NOMO-1 treated with DMSO at 0.1 percent for 48 hours (cell line): ENCODE measurements at regions not wholly inside any gene's neighbourhood (a gene's known extent, or its start where the extent isn't known, plus 50 kb on each side); places are given as distances from the start of the nearest gene placed in this dataset.
A peak's percentile ranks its signal among the peaks of the same experiment; 100 is the strongest.

Experiments
- DNase-seq: peaks from one replicate; lab custom pipeline; 2025; ENCODE audit not compliant: unreplicated experiment; lab: John Stamatoyannopoulos, UW

DNA sequence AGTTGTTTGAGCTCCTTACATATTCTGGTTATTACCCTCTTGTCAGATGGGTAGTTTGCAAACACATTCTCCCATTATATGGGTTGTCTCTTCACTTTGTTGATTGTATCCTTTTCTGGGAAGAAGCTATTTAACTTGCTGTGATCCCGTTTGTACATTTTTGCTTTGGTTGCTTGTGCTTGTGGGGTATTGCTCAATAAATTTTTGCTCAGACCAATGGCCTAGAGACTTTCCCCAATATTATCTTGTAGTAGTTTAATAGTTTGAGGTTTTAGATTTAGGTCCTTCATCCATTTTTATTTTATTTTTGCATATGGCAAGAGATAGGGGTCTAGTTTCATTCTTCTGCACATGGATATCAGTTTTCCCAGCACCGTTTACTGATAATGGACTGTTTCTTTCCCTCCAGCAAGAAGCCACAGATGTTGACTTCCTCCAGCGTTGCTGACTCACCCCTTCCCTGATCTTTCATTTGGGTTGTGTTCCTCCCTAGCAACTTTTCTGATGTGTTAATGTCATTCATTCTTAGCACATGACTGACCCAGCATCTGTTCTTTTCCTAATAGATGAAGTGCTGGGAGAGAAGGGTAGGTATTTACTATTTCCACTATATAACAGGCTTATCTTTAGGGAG is 166.7 kb upstream of the SGO1 start:
- peak; percentile 40 for DNase-seq

DNA sequence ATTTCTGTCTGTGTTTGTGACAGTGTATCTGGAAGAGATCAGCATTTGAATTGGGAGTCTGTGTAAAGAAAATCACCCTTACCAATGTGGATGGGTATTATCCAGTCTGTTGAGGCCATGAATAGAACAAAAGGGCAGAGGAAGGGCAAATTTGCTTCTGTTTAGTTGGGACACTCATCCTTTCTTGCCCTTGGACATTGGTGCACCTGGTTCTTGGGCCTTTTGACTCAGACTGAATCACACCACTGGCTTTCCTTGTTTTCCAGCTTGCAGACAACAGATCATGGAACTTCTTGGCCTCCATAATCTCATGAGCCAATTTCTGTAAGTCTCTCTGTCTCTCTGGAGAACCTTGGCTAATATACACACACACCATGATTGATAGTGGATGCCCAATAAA is 164.4 kb upstream of the SGO1 start:
- no peak for DNase-seq

DNA sequence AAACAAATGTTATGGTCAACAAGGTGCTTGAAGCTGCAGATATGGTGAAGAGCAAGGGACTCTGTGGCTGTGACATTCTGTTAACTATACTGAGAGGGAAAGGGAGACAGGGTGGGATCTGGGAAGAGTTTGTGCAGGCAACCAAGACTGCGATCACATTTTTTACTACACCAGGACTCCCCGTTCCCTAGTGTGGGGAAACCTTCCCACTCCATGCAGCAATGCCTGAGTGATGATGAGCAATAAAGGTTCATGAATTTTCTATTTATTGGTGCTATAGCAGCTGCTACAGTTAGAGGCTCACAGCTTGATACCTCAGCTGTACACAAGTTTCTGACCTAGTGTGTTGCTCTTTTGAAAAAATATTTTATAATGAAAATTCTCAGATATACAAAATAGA is 160.9 kb upstream of the SGO1 start:
- DNase-seq = no peak

DNA sequence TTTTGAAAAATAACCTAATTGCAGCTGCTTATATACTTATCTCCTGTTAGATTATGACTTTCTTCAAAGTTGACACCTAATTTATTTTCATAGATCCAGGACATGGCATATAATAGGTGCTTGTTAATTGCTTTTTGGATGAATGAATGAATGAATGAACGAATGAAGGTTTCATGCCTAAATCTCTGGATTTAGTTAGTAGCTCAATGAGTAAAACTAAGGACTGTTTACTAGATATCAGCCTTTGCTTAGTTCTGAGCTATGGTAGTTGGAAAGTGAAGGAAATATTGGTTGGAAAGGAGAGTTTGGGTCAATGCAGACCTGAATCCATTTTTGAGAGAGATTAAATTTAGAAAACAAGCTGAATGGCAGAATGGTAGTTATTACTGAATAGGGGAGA is 160.4 kb upstream of the SGO1 start:
- no peak for DNase-seq

DNA sequence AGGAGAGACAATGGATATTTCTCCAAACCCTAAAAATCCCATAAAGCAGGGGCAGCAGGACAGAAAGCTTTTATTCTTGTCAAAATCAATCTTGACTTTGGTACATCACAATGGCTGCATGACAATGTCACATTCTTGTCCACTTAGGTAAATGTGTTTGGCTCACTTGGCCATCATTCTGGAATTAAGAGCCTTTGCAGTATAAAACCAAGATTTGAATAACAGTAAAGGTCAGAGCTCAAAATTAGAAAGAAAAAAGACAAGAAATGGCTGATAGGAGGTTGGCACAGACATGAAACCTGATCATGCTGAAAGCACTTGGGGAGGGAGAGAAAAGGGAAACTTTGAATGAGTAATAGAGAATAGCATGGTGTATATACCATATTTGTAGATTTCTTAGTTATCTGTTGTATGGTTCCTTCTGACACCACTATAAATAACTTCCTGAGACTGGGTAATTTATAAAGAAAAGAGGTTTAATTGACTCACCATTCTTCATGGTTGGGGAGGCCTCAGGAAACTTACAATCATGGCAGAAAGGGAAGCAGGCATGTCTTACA is 158.5 kb upstream of the SGO1 start:
- DNase-seq = no peak

DNA sequence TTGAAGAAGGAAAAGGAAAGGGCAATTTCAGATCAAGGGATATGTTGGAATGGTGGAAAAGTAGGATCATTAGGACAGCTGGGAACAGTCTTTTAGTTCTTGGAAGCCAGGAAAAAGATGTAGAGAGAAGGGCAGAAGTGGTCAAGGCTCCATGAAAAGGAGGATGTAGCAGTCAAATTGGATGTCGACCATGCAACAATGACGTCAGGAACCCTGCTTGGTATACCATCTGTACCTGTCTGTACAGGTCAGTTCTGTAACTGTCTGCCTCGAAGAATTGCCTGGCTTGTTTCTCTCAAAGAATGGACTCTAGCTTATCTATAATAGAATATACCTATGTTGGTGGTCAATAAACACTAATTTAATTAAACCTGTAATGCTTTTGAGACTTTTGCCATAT is 157.8 kb upstream of the SGO1 start:
- no peak for DNase-seq

DNA sequence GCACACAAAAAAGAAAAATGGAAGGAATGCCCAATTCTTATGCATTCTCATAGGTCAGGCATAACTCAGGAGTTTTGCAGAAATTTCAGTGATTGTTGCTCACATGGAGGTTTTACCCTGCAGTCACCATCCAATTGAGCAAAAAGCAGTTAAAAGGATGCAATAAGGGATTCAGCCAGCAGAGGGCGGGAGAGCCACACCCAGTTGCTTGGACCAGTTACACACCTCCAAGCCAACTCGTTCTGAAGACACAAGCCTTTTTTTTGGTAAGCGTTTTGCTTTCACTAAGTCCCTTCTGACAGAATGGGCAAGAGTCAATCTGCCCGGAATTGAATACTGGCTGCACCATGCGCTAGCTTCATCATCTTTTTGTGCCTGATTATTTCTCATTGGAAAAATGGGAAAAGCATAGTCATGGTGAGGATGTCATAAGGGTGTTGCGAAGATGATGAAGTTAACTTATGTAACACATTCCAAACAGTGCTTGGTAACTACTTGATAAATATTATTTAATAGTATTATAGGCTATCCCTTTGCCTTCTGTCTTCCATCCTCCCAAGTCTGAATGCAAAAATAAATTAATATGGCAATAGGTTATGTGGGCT is 154.4 kb upstream of the SGO1 start:
- DNase-seq = peak; percentile 74

DNA sequence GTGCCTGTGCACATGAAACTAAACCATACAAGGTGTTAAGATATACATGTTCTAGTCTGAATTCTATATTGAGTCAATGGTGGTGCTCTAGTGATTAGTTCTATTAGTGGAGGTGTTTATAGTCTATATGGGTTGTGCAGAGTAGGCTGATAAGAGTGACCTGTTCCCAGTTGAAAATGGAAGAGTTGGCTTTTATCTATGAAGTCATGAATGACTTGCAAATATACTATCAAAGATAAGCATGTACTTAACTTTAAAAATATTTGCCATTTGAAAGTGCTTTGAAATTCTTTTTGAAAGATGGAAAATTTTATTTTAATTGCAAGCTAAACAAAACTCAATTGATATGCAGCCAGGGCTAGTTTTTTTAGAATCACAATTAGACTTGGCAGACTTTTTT is 150.6 kb upstream of the SGO1 start:
- DNase-seq = no peak

DNA sequence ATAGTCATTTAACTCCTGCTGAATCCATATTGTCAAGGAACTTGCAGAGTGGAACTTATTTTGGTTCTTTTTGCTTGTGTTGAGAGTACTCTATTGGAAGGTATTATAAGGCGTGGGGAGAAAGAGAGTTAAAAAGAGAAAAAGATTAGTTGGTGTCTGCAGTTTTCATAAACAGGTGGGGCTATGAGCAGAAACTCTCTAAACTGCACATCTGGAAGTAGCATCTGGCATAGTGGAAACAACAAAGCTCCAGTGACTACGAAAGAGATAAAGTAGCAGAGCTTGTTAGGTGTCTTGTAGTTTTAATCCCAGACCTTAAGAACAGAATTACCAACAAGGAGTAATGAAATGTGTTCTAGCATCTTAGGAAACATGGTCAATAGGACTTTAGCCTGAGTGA is 148.8 kb upstream of the SGO1 start:
- no peak for DNase-seq

DNA sequence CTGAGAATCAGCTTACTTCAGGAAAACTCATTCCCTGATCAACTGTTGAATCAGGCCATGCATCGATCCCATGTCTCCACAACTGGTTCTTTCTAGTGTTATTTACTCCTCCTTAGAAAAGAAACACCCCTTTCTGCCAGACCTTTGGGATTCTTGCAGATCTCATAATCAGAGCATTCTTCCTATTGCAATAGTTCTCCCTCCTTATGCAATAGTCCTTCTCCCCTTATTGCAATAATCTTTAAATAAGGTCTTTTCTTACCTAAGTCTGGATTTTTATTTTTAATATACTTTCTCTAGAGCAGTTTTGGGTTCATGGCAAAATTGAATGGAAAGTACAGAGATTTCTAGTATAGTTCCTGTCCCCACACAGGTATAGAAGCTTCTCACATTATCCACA is 141.9 kb upstream of the SGO1 start:
- DNase-seq = no peak

DNA sequence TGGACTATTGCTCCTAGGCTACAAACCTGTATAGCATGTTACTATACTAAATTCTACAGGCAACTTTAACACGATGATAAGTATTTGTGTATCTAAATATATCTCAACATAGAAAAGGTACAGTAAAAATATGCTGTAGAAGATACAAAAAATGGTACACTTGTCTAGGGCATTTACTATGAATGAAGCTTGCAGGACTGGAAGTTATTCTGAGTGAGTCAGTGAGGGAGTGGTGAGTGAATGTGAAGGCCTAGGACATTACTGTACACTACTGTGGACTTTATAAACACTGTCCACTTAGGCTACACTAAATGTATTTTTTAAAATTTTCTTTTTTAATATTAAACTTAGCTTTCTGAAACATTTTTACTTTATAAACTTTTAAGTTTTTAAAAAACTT is 140.5 kb upstream of the SGO1 start:
- DNase-seq = no peak

DNA sequence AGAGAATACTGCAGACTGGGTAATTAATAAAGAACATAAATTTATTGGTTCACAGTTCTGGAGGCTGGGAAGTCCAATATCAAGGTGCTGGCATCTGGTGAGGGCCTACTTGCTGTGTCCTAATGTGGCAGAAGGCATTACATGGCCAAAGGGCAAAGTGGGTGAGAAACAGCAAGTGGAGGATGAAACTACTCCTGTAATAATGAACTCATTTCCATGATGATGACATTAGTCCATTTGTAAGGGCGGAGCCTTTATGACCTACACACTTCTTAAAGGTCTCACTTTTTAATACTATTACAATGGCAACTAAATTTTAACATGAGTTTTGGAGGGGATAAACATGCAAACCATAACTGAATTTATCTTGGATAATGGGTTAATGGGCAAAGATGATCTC is 139.6 kb upstream of the SGO1 start:
- no peak for DNase-seq

DNA sequence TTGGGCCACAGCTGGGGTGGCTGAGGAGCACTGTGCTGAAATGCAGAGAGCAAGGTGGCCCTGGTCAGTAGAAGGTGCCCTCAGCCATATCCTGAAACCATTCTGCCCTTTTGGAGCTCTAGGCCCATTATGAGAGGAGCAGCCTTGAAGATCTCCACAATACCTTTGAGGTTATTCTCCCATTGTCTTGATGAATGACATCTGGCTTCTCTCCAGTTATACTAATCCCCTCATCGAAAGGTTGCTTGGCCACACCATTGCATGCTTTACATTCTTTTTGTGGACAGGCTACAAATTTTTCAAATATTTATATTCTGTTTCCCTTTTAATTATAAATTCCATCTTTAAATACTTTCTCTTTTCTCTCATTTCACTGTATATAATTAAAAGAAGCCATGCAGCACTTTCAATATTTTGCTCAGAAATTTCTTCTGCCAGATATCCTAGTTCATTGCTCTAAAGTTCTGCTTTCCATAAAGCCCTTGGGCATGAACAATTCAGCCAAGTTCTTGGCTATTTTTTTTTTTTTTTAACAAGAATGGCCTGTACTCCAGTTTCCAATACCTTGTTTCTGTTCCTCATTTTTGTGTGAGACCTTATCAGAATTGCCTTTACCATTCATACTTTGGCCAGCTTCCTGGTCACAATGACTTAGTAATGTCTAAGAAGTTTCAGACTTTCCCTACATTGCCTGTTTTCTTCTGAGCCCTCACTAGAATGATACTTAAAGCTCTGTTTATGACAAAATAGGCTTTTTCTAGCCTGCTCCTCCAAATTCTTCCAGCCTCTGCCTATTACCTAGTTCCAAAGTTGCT is 138.9 kb upstream of the SGO1 start:
- peak; percentile 90 for DNase-seq

DNA sequence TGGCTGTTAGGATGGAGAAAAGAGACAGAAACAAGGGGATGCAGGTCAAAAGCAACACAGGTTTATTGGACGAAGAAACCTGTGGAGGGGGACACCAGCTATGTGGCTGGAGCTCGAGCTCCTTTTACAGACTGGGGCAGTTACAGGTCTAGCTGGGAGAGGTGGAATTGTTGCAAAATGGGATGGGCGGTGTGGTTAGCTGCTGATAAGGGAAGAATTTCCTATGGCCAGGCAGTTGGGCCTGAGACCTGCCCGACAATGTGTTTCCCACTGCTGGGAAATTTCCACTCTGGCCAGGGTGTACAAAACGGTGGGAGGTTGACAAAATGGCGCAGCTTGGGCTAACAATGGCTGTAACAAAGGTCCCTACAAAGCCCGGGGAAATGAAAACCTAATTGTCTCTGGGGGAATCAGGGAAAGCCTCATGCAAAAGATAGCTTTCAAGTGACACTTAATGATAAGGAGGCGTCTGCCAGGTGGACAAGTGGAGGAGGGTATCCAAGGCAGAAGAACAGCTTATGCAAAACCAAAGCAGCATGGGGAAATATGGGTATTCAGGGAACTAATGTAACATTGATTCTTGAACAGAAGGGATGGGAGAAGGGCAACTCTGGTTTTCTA is 137.4 kb upstream of the SGO1 start:
- no peak for DNase-seq

DNA sequence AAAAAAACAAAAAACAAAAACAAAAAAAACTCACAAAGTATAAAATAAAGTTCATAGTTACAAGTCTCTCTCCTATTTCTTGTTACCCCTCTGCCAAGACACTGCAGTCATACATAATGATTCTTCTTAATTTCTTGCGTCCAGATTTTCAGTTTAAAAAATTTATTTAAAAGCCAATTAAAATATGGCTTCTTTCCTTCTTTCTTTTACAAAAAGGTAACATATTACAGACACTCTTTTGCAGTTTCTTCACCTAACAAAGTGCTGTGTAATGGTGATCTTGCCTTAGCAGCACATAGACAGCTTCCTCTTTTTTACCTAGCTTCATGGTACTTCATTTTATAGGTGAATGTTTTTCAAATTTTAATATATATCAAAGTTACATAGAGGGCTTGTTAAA is 136.1 kb upstream of the SGO1 start:
- peak; percentile 74 for DNase-seq

DNA sequence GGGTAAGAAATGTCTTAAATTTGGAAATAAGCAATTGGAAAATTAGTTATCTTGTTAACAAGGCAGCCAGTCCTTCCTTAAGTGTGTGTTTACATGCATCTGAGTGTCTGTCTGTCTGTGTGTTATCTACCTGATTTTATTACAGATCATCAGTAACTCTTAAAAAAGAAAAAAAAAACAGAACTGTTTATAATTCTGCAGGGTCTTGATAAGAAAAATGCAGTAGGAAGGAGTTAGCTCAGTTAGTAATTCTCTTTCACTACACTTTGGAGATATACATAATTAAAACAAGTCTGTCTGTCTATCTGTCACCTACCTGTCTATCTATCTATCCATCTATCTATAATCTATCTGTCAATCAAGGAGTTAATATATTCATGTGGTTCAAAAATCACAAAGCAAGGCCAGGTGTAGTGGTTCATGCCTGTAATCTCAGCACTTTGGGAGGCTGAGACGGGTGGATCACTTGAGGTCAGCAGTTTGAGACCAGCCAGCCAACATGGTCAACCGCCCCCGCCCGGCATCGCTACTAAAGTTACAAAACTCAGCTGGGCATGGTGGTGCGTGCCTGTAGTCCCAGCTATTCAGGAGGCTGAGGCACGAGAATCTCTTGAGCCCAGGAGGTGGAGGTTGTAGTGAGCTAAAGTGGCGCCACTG is 135.5 kb upstream of the SGO1 start:
- DNase-seq = no peak

DNA sequence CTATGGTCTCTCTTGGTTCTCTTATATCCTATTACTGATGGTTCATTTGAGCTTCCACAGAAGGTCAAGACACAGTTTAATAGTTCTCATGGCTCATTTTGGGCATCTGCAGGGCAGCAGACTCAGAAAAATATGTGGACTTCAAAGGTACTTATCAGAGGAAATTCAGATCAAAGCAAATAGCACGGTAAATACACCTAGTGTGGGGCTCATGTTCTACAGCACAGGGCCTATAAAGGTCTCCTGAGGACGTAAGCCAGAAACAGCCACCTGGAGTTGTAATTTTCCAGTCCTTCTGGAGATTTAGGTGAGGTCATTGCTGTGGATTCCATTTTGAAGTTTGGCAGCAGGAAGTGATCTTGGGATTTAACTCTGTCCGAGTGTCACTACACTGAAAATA is 134.5 kb upstream of the SGO1 start:
- no peak for DNase-seq

DNA sequence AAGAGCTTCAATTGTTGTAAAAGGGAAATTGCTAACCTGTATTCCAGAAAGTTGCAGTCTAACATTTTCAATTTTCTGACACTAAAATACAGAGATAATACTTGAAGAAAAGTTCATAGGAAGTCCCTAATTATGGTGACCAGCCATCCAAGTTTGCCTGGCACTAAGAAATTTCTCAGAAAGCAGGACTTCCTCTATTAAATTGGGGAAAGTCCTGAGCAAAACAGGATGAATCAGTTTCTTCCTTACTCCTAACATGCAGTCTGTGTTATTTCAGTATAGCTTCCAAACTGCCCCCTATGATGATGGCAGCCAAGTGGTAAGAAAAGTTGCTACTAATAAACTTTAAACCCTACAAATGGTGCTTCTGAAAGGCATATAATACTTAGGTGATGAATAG is 133.5 kb upstream of the SGO1 start:
- no peak for DNase-seq

DNA sequence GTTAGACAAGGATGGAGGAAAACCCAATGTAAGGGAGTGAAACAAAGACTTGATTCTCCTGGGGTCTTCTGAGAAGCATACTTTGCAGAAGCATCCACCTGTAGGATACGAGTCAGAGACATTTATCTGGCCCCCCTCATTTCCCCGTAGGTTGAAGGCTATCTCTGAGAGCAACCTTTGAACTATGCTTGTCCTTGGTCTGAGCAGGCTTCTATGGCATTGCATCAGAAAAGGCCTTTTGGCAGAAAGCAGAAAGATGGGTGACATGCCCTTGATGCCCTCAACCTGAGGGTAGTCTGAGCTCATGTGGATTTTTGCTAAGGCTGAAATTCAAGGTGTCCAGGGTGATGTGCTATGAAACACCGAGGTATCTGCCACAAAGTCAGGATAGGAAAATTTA is 131.6 kb upstream of the SGO1 start:
- DNase-seq = no peak

DNA sequence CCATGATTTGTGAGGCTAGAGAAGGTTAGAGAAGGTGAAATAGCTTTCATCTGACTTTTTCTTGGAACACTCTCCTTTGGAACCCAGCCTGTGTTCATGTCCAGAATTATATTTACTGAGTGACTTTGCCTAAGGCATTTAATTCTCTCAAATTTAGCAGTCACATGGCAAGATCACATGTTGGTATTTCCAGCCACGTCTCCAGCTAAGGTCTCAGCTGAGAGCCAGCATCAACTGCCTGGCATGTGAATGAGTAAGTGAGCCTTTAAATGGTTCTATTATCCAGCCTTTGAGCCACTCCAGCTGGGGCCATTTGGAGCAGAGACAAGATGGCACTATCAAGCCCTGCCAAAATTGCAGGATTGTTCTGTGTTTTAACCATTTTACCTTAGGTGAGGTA is 130.2 kb upstream of the SGO1 start:
- DNase-seq = no peak

DNA sequence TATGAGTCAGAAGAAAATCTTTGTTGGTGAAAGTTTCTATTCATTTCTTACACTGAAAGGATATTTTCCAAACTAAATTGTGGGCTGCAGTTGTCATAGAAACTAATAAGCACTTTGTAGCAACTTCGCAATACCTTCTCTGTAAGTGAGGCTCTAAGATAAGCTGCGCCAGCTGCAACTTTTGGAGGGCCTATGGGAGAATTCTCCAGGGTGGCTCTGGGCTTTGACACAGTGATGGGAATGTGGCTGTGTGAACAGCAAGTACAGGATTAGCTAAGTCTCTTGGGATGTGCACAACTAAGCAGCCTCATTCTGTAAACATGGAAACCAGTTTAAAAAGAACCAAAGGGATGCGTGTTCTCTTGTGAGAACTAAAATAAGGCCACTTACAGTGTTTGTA is 124.6 kb upstream of the SGO1 start:
- no peak for DNase-seq
